Lung (tissue), 11 donors: ENCODE measurements at regions not wholly inside any gene's neighbourhood (a gene's known extent, or its start where the extent isn't known, plus 50 kb on each side); places are given as distances from the start of the nearest gene placed in this dataset.

Experiments used
- ATAC-seq: fragments of 200-7000 bp; cut with Tn5 transposase; one replicate; pipeline ENCODE4 v1.9.1; 2020; ENCODE audit warnings: moderate number of reproducible peaks; ENCODE audit not compliant: insufficient read depth, low FRiP score
- DNase-seq, 3 donors: peaks; one replicate each; pipeline ENCODE4 v3.0.0-alpha.2; 2013 to 2017
- H3K27ac ChIP-seq, 2 donors: one replicate each; pipeline ENCODE4 v1.5.1; 2013; ENCODE audit warnings: mild to moderate bottlenecking in 2 of 2, moderate library complexity in 2 of 2, control low read depth in 1 of 2, inconsistent platforms in 1 of 2, low read depth in 1 of 2, low read length in 1 of 2
- H3K27me3 ChIP-seq, 3 donors: one replicate each; pipeline ENCODE4 v1.5.1; 2013; ENCODE audit warnings: low read length in 2 of 3; ENCODE audit not compliant: control insufficient read depth in 3 of 3, insufficient read depth in 3 of 3
- H3K36me3 ChIP-seq, 4 donors: one replicate each; pipeline ENCODE4 v1.5.1; 2013; ENCODE audit warnings: low read length in 4 of 4, mild to moderate bottlenecking in 1 of 4, moderate library complexity in 1 of 4; ENCODE audit not compliant: control insufficient read depth in 4 of 4, insufficient read depth in 4 of 4
- H3K4me1 ChIP-seq, 5 donors: one replicate each; pipeline ENCODE4 v1.5.1; 2013; ENCODE audit warnings: low read length in 5 of 5, mild to moderate bottlenecking in 2 of 5, moderate library complexity in 1 of 5; ENCODE audit not compliant: control insufficient read depth in 5 of 5, insufficient read depth in 5 of 5
- H3K4me3 ChIP-seq: one replicate; pipeline ENCODE4 v1.5.1; 2013; ENCODE audit warnings: mild to moderate bottlenecking, control low read depth, moderate library complexity
- H3K9ac ChIP-seq, 2 donors: one replicate each; pipeline ENCODE4 v1.5.1; 2013; ENCODE audit warnings: low read length in 2 of 2, control low read depth in 1 of 2; ENCODE audit not compliant: insufficient read depth in 1 of 2
- H3K9me3 ChIP-seq, 4 donors: one replicate each; pipeline ENCODE4 v1.5.1; 2013; ENCODE audit warnings: low read length in 3 of 4, mild to moderate bottlenecking in 1 of 4, moderate library complexity in 1 of 4; ENCODE audit not compliant: control insufficient read depth in 4 of 4, insufficient read depth in 3 of 4
- CTCF ChIP-seq: IDR thresholded peaks from 2 replicates; pipeline ENCODE4 v1.5.1; 2012; ENCODE audit warnings: mild to moderate bottlenecking; ENCODE audit errors: control extremely low read depth, extremely low read depth
- WGBS, 2 donors: extraction: QIAGEN DNeasy Blood & Tissue Kit; methylation state at CpG; one replicate each; pipeline ENCODE4 v1.1.7; 2013; 5-methylcytosine and 5-hydroxymethylcytosine counted together
- donor health status: control.
- donor health status: control.
- donor health status: Bipolar disorder and iron deficiency.
- donor health status: healthy.
- donor health status: DM: yes; HTN: yes; CAD: no.

GRCh38 chr6:164252291-164252690, 837.8 kb downstream of the QKI start:
- H3K4me1 ChIP-seq, result no peaks in the 10 kb centered on the region
- H3K36me3 ChIP-seq, result no peaks in the 10 kb centered on the region
- no peak overlapping the region for H3K4me3 ChIP-seq
- H3K9ac ChIP-seq, result no peak overlapping the region
- DNase-seq (no peak), ATAC-seq (no peak)
- H3K9me3 ChIP-seq, result no peaks in the 10 kb centered on the region
- 45 to 61% methylated on average over 1 of the region's 1 CpG for WGBS, 2 donors
- TF ChIP-seq CTCF, result no peak
- no peak overlapping the region for H3K27ac ChIP-seq
- H3K27me3 ChIP-seq, result no peaks in the 10 kb centered on the region

- Histone ChIP-seq H3K36me3 (no peaks in the 10 kb centered on the region), H3K27ac (no peak overlapping the region), H3K9me3 (peaks cover 0 to under 1% (median 0%) of the 10 kb centered on the region in 4 donors), H3K9ac (no peak overlapping the region), H3K4me3 (no peak overlapping the region), H3K27me3 (no peaks in the 10 kb centered on the region), H3K4me1 (no peaks in the 10 kb centered on the region)
- WGBS, 2 donors, result 88 to 91% methylated on average over 7 of the region's 7 CpGs
- DNase-seq, result no peak
- TF ChIP-seq CTCF, result no peak
- ATAC-seq, result no peak
These were observed 832.6 kb downstream of the QKI start for GRCh38 chr6:164247106-164247505.

GRCh38 chr6:164246082-164246481, 831.6 kb downstream of the QKI start:
- Histone ChIP-seq H3K27ac (no peak overlapping the region), H3K4me3 (no peak overlapping the region), H3K9me3 (peaks cover 0 to 2% (median 0%) of the 10 kb centered on the region in 4 donors), H3K36me3 (no peaks in the 10 kb centered on the region), H3K27me3 (no peaks in the 10 kb centered on the region), H3K9ac (no peak overlapping the region), H3K4me1 (no peaks in the 10 kb centered on the region)
- WGBS, 2 donors, result 78 to 82% methylated on average over 4 of the region's 4 CpGs
- DNase-seq (no peak), ATAC-seq (no peak)
- TF ChIP-seq CTCF, result no peak

DNA sequence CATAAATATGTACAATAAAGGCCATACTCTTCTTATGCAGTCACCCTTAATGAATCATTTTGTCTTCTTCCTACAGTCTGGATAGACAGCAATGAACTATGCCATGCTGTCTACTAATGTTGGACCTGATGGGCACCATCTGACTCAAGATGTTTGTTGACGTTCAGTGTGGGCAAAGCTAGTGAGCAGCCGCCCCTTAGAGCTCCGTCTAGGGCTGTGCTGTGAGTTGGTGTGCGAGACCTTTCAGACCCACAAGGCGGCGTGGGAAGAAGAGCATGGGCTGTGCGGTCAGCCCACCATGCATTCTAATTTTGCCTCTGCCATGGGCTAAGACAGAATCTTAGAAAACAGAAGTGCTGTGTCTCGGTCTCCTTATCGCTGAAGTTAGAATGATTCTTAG, 829.4 kb downstream of the QKI start:
- ATAC-seq, result no peak
- no peaks in the 10 kb centered on the region for H3K4me1 ChIP-seq
- H3K27ac ChIP-seq, result no peak overlapping the region
- peaks cover 0 to 2% (median 0%) of the 10 kb centered on the region in 4 donors for H3K9me3 ChIP-seq
- no peaks in the 10 kb centered on the region for H3K36me3 ChIP-seq
- H3K9ac ChIP-seq, result no peak overlapping the region
- TF ChIP-seq CTCF, result no peak
- H3K27me3 ChIP-seq, result no peaks in the 10 kb centered on the region
- no peak for DNase-seq
- no peak overlapping the region for H3K4me3 ChIP-seq
- WGBS, 2 donors, result 96 to 98% methylated on average over 9 of the region's 9 CpGs
